ENCODE measurements at regions not wholly inside any gene's neighbourhood (a gene's known extent, or its start where the extent isn't known, plus 50 kb on each side); places are given as distances from the start of the nearest gene placed in this dataset.

DNA sequence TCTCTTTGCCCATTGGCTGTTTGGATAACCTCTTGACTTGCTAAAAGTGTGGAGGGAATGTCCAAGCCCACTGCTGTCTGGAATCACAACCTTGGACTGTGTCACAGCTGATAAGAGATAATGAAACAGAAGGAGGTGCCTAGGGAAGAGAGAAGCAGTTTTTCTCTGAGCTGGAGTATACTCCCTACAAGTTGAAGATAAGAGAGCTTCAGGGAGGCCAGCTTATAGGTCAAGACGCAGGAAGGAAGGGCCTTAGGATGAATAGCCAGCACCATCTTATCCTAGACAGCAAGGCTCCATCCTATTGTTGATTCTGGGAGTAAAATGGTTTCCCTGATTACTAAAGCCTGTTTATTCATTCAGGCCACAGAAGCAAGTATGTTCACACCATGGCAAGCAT is 244.7 kb downstream of the NPR3 start:
- DNase-seq (ENCODE audit: insufficient read length) (no peak), FAIRE-seq (no peak)
- TF ChIP-seq TAF1 (IDR thresholded peaks at IDR 0.05; ENCODE audit: borderline replicate concordance, low read depth, low read length): no peak
- TF ChIP-seq POLR2A (IDR thresholded peaks at IDR 0.05; ENCODE audit: low read depth, low read length): no peak
- no peak for TF ChIP-seq POLR2AphosphoS5 (IDR thresholded peaks at IDR 0.05; ENCODE audit: low read depth, low read length)

DNA sequence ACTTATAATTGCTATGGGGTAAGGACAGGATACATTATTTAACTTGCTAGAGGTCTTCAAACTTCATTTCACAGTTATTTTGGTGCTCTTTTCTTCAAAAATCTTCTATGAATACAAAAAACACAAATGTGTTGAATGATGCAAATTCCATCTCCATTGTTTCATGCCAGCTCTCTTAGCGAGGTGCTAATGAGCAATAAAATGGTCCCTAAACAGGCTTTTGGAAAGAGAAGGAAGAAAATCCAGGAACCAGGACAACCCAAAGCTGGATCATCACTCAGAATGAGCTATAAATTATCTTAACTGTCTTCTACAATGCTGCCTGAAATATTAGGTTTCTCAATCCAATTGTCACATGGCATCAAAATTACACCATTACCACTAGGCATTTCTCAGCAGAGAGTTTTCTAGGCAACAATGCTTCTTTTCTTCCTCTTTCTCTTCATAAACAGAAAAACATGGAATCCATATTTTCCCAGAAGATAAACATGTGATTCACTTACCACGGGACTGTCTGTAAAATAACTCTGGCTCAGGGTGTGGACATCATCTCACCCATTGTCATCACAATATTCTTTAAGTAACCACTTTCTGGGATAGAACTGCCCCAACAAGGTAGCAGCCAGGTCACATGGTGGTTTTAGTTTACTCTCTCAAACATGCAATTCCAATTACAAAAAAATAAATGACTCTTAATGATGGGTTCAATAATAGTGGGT is 249.4 kb downstream of the NPR3 start:
- no peak for FAIRE-seq
- no peak for DNase-seq (ENCODE audit: insufficient read length)
- TF ChIP-seq POLR2A (IDR thresholded peaks at IDR 0.05; ENCODE audit: low read depth, low read length) (no peak), POLR2AphosphoS5 (IDR thresholded peaks at IDR 0.05; ENCODE audit: low read depth, low read length) (no peak), TAF1 (IDR thresholded peaks at IDR 0.05; ENCODE audit: borderline replicate concordance, low read depth, low read length) (no peak)

DNA sequence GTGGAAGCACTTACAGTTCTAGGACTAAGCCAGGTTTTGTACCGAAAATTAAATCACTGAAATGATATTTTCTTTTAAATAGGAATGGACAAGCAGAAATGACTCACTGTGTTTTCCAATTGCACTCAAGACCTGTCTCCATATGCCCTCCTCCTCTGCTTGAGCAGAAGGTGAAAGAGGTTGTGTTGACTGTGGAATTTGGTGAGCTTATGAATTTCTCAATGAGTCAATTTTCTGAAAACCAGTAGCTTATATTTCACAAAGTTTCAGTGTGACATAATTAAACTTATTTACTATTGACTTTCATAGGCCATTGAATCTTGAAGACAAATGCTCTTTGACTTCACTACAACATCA is 249.9 kb downstream of the NPR3 start:
- DNase-seq (ENCODE audit: insufficient read length) (no peak), FAIRE-seq (no peak)
- no peak for TF ChIP-seq TAF1 (IDR thresholded peaks at IDR 0.05; ENCODE audit: borderline replicate concordance, low read depth, low read length)
- TF ChIP-seq POLR2A (IDR thresholded peaks at IDR 0.05; ENCODE audit: low read depth, low read length): no peak
- no peak for TF ChIP-seq POLR2AphosphoS5 (IDR thresholded peaks at IDR 0.05; ENCODE audit: low read depth, low read length)

DNA sequence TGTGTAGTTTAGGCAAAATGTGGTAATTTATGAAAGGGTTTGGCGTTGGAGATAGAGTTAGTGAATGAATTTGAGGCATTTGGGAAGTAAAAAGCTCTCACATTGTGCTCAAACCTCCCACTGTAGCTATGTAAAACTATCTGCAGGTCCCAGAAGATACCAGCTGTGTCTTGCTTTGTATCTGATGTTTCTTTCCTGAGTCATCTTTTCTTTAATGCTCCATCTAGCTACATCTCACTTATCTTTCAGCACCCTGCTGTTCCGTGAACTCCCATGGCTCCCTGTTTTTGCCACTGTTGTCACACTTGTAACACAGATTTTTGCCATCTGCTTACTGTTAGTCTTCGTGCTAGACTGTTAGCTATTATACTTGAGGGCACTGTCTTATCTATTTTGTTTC is 253.1 kb downstream of the NPR3 start:
- TF ChIP-seq TAF1 (IDR thresholded peaks at IDR 0.05; ENCODE audit: borderline replicate concordance, low read depth, low read length): no peak
- TF ChIP-seq POLR2A (IDR thresholded peaks at IDR 0.05; ENCODE audit: low read depth, low read length): no peak
- no peak for TF ChIP-seq POLR2AphosphoS5 (IDR thresholded peaks at IDR 0.05; ENCODE audit: low read depth, low read length)
- no peak for FAIRE-seq

DNA sequence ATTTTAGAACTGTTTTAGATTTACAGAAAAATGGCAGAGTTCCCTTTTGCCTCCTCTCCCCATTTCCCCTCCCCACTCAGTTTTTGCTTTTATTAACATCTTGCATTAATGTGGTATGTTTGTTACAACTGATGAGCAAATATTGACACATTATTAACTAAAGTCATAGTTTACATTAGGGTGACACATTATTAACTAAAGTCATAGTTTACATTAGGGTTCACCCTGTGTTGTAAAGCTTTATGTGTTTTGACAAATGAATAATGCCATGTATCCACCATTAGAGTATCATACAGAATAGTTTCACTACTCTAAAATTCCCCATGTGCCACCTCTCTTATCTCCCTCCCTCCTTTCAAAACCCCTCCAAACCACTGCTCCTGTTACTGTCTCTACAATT is 262.5 kb downstream of the NPR3 start:
- TF ChIP-seq TAF1 (IDR thresholded peaks at IDR 0.05; ENCODE audit: borderline replicate concordance, low read depth, low read length) (no peak), POLR2AphosphoS5 (IDR thresholded peaks at IDR 0.05; ENCODE audit: low read depth, low read length) (no peak), POLR2A (IDR thresholded peaks at IDR 0.05; ENCODE audit: low read depth, low read length) (no peak)
- no peak for FAIRE-seq

More for the DNA sequence above, 253.1 kb downstream of the NPR3 start:
- DNase-seq (ENCODE audit: insufficient read length): no peak

DNA sequence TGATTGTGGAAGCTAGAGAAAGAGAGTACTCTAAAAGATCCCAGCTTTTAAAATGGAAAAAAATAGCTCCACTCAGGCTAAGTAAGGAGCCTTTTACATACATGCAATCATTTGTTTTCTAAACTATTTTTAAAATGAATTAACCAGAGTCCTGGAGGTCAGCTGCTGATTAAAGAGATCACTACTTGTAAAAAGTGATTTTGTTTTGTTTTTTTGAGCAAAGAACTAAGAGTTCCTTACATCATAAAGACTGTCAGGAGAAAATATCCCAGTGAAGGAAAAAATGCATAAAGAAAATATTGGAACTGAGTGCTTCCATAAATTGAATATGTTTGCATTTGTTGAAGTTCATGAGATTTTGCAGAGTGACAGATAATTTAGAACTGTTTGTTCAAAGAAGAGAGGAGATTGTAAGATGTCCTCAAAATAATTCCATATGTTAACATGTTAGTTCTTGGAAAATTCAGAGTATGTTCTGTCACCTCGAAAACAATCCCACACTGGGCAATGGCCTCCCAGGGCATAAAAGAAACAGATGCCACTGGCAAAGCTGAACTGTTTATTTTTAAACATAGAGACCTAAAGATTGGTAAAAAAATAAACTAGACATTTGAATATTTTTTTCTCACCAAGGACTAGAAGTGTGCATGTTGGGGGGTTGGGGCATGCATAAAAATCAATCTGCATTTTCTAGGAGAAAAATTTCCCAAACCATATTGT is 264.7 kb downstream of the NPR3 start:
- DNase-seq (ENCODE audit: insufficient read length): no peak
- FAIRE-seq: no peak
- no peak for TF ChIP-seq POLR2AphosphoS5 (IDR thresholded peaks at IDR 0.05; ENCODE audit: low read depth, low read length)
- no peak for TF ChIP-seq POLR2A (IDR thresholded peaks at IDR 0.05; ENCODE audit: low read depth, low read length)
- no peak for TF ChIP-seq TAF1 (IDR thresholded peaks at IDR 0.05; ENCODE audit: borderline replicate concordance, low read depth, low read length)

More for the DNA sequence above, 262.5 kb downstream of the NPR3 start:
- no peak for DNase-seq (ENCODE audit: insufficient read length)

DNA sequence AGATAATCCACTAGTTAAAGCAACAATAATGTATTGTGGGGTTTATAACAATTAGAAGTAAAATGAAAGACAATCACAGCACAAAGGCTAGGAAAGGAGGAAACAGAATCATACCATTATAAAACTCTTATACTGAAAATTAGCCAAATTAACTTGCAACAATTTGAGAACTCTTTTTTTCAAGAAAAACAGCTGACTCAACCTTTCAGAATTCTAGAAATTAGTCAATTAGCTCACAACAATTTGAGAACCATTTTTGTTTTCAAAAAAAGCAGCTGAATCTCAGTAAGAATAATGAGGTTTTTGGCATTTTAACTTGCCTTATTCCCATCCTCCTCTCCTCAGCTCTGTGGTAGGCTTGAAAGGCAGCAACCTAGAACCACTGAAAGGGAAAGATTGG is 269.9 kb downstream of the NPR3 start:
- no peak for TF ChIP-seq POLR2A (IDR thresholded peaks at IDR 0.05; ENCODE audit: low read depth, low read length)

DNA sequence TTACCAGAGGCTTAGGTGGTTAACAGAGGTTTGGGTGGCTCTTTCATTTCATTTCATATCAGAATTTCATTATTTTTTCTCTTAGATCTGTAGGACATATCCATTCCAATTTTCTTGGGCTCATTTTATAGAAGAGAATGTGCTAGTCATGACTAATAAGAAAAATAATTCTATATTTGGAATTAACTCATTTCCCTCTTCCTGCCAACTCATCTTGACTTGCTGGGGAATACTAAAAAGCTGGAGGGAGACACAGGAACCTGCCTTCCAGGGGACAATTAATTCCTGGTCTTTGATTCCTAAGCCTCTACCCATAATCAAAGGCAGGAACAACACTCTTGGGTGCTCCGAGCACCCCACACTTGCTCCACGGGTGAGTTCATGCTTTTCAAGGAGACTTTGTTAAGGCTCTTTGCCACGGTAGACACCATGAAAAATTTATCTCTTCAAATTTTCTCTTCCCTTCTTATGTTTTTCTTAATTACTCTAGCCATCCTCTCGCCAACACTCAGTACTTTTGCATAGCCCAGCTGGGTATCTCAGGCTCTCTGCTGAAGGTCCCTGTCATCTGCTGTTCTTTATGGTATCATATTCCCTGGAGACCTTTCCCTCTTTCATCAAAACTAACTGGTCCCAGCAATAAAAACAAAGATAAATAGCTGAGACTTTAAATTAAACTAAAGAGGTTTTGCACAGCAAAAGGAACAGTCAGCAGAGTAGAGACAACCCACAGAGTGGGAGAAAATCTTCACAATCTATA is 273.9 kb downstream of the NPR3 start:
- FAIRE-seq (no peak), DNase-seq (ENCODE audit: insufficient read length) (no peak)
- TF ChIP-seq POLR2A (IDR thresholded peaks at IDR 0.05; ENCODE audit: low read depth, low read length): no peak
- no peak for TF ChIP-seq TAF1 (IDR thresholded peaks at IDR 0.05; ENCODE audit: borderline replicate concordance, low read depth, low read length)
- TF ChIP-seq POLR2AphosphoS5 (IDR thresholded peaks at IDR 0.05; ENCODE audit: low read depth, low read length): no peak

More for the DNA sequence above, 269.9 kb downstream of the NPR3 start:
- FAIRE-seq (no peak), DNase-seq (ENCODE audit: insufficient read length) (no peak)

DNA sequence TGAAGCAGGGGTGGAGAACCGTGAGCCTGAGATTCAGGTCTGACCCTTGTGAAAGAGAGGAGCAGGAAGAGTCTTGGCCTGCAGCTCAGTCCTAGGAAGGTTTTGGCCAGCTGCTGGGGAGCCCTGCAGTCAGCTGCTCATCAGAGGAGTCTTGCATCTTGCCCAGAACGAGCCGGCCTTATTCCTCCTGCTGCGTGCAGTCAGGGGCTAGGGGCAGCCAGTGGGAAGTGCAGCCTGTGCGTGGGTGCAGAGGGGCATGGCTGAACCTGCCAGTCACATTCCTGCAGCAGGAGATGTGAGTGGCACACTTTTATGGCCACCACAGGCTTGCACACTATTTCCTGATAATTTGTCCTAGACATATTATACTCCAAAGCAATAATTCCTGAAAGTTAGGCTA is 278.7 kb downstream of the NPR3 start:
- no peak for DNase-seq (ENCODE audit: insufficient read length)
- no peak for TF ChIP-seq POLR2AphosphoS5 (IDR thresholded peaks at IDR 0.05; ENCODE audit: low read depth, low read length)
- no peak for TF ChIP-seq POLR2A (IDR thresholded peaks at IDR 0.05; ENCODE audit: low read depth, low read length)
- no peak for TF ChIP-seq TAF1 (IDR thresholded peaks at IDR 0.05; ENCODE audit: borderline replicate concordance, low read depth, low read length)
- no peak for FAIRE-seq

DNA sequence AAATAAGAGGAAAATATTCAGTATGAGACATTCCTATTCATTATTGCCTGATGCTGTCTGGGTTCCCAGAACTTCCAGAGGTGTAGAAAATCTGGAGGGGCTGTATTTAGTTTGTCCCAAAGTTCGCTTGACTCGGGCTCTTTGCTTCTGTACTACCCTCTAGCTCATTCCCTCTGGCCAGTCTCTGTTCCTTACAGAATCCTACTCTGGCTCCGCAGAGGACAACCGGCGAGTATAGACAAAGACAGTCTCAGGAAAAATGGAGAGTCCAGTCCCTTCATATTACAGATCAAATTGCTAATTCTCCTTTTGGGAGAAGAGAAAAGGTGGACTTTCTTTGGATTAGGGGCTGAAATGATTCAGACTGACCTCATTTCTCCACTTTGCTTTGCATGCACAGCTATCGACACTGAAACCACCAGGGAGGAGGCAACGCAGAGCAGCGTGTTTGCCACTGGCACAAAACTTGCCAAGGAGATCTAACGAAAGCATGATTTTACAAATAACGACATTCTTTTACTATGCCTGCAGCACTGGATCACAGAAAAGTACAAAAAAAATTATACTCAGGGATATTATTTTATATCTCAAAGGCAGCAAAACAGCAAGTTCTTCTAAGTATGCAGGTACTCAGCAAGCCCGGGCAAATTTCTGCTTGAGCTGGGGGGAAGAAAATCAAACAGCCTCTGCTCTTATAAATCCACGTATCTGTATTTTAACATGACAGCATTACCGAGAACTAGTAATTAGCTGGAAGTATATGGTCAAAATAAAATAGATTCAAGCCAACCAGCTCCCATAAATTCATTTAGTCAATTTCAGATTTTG is 279.7 kb downstream of the NPR3 start:
- DNase-seq (ENCODE audit: insufficient read length) (no peak), FAIRE-seq (no peak)
- TF ChIP-seq TAF1 (IDR thresholded peaks at IDR 0.05; ENCODE audit: borderline replicate concordance, low read depth, low read length): no peak
- no peak for TF ChIP-seq POLR2AphosphoS5 (IDR thresholded peaks at IDR 0.05; ENCODE audit: low read depth, low read length)
- TF ChIP-seq POLR2A (IDR thresholded peaks at IDR 0.05; ENCODE audit: low read depth, low read length): no peak

DNA sequence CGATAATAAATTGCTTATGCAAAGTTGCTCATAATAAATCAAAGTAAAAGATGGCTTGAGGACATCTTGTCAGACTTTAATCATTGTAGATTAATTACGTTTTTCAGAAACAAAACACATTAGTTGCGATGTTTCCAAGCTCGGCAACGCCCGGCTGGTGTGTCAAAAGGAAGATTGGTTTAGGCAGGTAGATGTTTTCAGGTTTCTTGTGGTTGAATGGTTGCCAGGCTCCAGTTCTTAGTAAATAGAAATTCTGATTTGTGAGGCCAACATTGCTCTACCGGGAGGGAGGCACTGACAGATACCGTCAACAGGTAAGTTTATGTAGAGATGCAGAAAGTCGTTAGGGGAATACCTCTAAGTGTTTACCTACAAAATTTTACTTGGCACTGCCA is 280.3 kb downstream of the NPR3 start:
- DNase-seq (ENCODE audit: insufficient read length): no peak
- TF ChIP-seq POLR2AphosphoS5 (IDR thresholded peaks at IDR 0.05; ENCODE audit: low read depth, low read length) (no peak), POLR2A (IDR thresholded peaks at IDR 0.05; ENCODE audit: low read depth, low read length) (no peak), TAF1 (IDR thresholded peaks at IDR 0.05; ENCODE audit: borderline replicate concordance, low read depth, low read length) (no peak)
- FAIRE-seq: no peak
